GM23338 (cell line): ENCODE measurements at regions not wholly inside any gene's neighbourhood (a gene's known extent, or its start where the extent isn't known, plus 50 kb on each side); places are given as distances from the start of the nearest gene placed in this dataset.

Experiments
- CTCF ChIP-seq, 2 experiments: fragments of 200-600 bp in 1 of 2; sonication (generic) in 1 of 2; conservative IDR thresholded peaks; 2 replicates each; pipeline versions ENCODE4 v1.5.1 to v1.6.1; 2016 to 2017; ENCODE audit warnings: antibody characterized with exemption in 2 of 2, low read depth in 2 of 2, mild to moderate bottlenecking in 2 of 2, moderate library complexity in 1 of 2
- EZH2 ChIP-seq: fragments of 200-600 bp; sonication (generic); IDR thresholded peaks from one replicate; pipeline ENCODE4 v1.8.0; 2017; ENCODE audit warnings: antibody characterized with exemption, mild to moderate bottlenecking, low read depth; ENCODE audit not compliant: unreplicated experiment
- JUNB ChIP-seq: IDR thresholded peaks from one replicate; pipeline ENCODE4 v1.6.1; 2016; ENCODE audit warnings: antibody characterized with exemption; ENCODE audit not compliant: unreplicated experiment
- STAT1 ChIP-seq: IDR thresholded peaks from one replicate; pipeline ENCODE4 v1.6.1; 2016; ENCODE audit warnings: antibody characterized with exemption; ENCODE audit not compliant: unreplicated experiment
- TF ChIP-seq, protein P1 (sequence below): IDR thresholded peaks from one replicate; pipeline ENCODE4 v1.6.1; 2018; ENCODE audit warnings: antibody characterized with exemption; ENCODE audit not compliant: unreplicated experiment

DNA sequence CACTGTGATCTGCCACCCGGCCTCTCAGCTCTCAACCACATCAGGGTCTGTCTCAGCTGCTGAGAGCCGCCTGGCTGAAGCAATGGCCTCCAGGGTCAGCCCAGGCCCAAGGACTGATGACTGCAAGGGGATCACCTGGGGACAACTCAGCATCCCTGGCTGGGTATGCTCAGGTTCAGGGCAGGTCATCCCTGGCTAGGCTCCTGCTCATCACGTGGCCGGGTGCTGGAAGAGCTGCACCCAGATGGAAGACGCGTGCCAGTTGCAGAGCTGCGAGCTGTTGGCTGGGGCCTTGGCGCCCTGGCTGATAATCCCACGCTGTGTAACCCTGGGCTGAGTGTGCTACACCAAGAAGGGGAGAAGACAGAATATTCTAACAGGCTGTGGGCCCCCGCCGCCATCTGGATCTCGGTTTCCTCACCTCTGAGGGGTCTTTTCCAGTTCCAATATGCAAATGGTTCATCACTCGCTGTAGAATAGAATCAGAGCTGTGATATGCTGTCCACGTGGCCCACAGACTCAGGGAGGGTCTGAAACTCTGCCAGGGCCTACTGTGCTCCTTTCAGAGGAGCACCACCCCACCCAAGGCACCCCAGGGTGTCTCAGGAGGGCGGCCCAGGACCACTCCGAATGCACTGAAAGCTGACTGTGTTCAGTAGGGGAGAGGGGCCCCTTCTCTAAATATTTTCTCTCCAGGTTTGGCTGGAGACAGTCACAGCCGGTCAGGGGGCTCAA is 338.8 kb downstream of the BCOR start:
- TF ChIP-seq CTCF (conservative IDR thresholded peaks at IDR 0.05; ENCODE audit: low read depth in 2 of 2) (no peak), JUNB (no peak), STAT1 (no peak), EZH2 (no peak)
- TF ChIP-seq, protein P1, sequence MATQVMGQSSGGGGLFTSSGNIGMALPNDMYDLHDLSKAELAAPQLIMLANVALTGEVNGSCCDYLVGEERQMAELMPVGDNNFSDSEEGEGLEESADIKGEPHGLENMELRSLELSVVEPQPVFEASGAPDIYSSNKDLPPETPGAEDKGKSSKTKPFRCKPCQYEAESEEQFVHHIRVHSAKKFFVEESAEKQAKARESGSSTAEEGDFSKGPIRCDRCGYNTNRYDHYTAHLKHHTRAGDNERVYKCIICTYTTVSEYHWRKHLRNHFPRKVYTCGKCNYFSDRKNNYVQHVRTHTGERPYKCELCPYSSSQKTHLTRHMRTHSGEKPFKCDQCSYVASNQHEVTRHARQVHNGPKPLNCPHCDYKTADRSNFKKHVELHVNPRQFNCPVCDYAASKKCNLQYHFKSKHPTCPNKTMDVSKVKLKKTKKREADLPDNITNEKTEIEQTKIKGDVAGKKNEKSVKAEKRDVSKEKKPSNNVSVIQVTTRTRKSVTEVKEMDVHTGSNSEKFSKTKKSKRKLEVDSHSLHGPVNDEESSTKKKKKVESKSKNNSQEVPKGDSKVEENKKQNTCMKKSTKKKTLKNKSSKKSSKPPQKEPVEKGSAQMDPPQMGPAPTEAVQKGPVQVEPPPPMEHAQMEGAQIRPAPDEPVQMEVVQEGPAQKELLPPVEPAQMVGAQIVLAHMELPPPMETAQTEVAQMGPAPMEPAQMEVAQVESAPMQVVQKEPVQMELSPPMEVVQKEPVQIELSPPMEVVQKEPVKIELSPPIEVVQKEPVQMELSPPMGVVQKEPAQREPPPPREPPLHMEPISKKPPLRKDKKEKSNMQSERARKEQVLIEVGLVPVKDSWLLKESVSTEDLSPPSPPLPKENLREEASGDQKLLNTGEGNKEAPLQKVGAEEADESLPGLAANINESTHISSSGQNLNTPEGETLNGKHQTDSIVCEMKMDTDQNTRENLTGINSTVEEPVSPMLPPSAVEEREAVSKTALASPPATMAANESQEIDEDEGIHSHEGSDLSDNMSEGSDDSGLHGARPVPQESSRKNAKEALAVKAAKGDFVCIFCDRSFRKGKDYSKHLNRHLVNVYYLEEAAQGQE = no peak
